Karpas-422 (cell line): ENCODE measurements at regions not wholly inside any gene's neighbourhood (a gene's known extent, or its start where the extent isn't known, plus 50 kb on each side); places are given as distances from the start of the nearest gene placed in this dataset.

Experiments
- DNase-seq: peaks from one replicate; pipeline ENCODE4 v3.0.0-alpha.2; 2015
- H2AFZ ChIP-seq: fragments of 200-600 bp; sonication (generic); 2 replicates; pipeline ENCODE4 v1.6.1; 2014; ENCODE audit warnings: antibody characterized with exemption, low read length, mixed read lengths
- H3K27ac ChIP-seq: fragments of 200-600 bp; sonication (generic); 2 replicates; pipeline ENCODE4 v1.5.1; 2014; ENCODE audit warnings: mild to moderate bottlenecking, low read length, moderate library complexity
- H3K27me3 ChIP-seq: fragments of 200-600 bp; sonication (generic); 2 replicates; pipeline ENCODE4 v1.6.1; 2014; ENCODE audit warnings: low read length, mixed read lengths
- H3K36me3 ChIP-seq: fragments of 200-600 bp; sonication (generic); 2 replicates; pipeline ENCODE4 v1.6.1; 2014; ENCODE audit warnings: low read length, mixed read lengths; ENCODE audit not compliant: insufficient read depth
- H3K4me1 ChIP-seq: fragments of 200-600 bp; sonication (generic); 2 replicates; pipeline ENCODE4 v1.6.1; 2014; ENCODE audit warnings: mild to moderate bottlenecking, low read length, mixed read lengths
- H3K4me2 ChIP-seq: fragments of 200-600 bp; sonication (generic); 2 replicates; pipeline ENCODE4 v1.6.1; 2014; ENCODE audit warnings: low read length, low read depth, mild to moderate bottlenecking; ENCODE audit not compliant: poor library complexity, severe bottlenecking
- H3K4me3 ChIP-seq: fragments of 200-600 bp; sonication (generic); 2 replicates; pipeline ENCODE4 v1.5.1; 2014; ENCODE audit warnings: mild to moderate bottlenecking, antibody characterized with exemption, low read length, mixed read lengths
- H3K79me2 ChIP-seq: fragments of 200-600 bp; sonication (generic); 2 replicates; pipeline ENCODE4 v1.6.1; 2014; ENCODE audit warnings: mild to moderate bottlenecking, low read length, mixed read lengths
- H3K9ac ChIP-seq: fragments of 200-600 bp; sonication (generic); 2 replicates; pipeline ENCODE4 v1.6.0; 2014; ENCODE audit warnings: low read length
- H3K9me2 ChIP-seq: fragments of 200-600 bp; sonication (generic), shearing (Covaris generic); replicated peaks from 2 replicates; pipeline ENCODE4 v1.6.0; 2014; ENCODE audit warnings: mild to moderate bottlenecking, low read length, moderate library complexity; ENCODE audit not compliant: insufficient read depth
- H3K9me3 ChIP-seq: fragments of 300-700, 200-600 bp; sonication (generic); 2 replicates; pipeline ENCODE4 v1.6.1; 2014; ENCODE audit warnings: low read length, mixed read lengths
- H4K20me1 ChIP-seq: fragments of 200-600 bp; sonication (generic); 2 replicates; pipeline ENCODE4 v1.6.1; 2014; ENCODE audit warnings: mild to moderate bottlenecking, antibody characterized with exemption, low read length, low read depth; ENCODE audit not compliant: insufficient read depth

GRCh38 chr11:32028201-32028600 lies 62.7 kb upstream of the RCN1 start:
- no peaks in the 10 kb centered on the region for H3K79me2 ChIP-seq
- H3K27ac ChIP-seq: no peak overlapping the region
- H3K27me3 ChIP-seq: no peaks in the 10 kb centered on the region
- H3K9ac ChIP-seq: no peak overlapping the region
- no peak overlapping the region for H2AFZ ChIP-seq
- no peaks in the 10 kb centered on the region for H3K4me1 ChIP-seq
- H3K9me2 ChIP-seq: no peaks in the 10 kb centered on the region
- DNase-seq: no peak
- no peaks in the 10 kb centered on the region for H4K20me1 ChIP-seq
- no peaks in the 10 kb centered on the region for H3K9me3 ChIP-seq
- no peak overlapping the region for H3K4me2 ChIP-seq
- H3K36me3 ChIP-seq: no peaks in the 10 kb centered on the region
- H3K4me3 ChIP-seq: no peak overlapping the region

DNA sequence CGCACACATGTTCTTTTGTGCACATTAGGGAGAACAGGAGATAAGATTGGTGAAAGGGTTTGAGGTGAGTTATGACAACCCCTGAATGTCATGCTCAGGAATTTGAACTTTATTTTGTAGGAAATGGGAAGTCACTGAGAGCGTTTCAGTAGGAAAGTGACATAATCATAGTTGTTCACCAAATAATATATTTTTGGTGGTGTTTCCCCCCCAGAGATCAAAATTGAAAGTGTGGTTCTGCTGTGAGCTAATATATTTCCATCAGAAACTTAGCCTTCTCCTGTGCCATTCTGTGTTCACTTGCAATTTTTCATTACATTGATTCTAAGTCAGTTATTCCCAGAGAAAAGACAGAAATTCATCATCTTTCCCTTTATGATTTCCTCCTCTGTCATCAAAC lies 64.1 kb upstream of the RCN1 start:
- Histone ChIP-seq H3K9ac (no peak overlapping the region), H3K4me3 (no peak overlapping the region), H4K20me1 (no peaks in the 10 kb centered on the region), H3K4me1 (no peaks in the 10 kb centered on the region), H3K79me2 (no peaks in the 10 kb centered on the region), H3K36me3 (no peaks in the 10 kb centered on the region), H2AFZ (no peak overlapping the region), H3K4me2 (no peak overlapping the region), H3K27me3 (no peaks in the 10 kb centered on the region), H3K9me3 (no peaks in the 10 kb centered on the region), H3K27ac (no peak overlapping the region), H3K9me2 (no peaks in the 10 kb centered on the region)
- no peak for DNase-seq

DNA sequence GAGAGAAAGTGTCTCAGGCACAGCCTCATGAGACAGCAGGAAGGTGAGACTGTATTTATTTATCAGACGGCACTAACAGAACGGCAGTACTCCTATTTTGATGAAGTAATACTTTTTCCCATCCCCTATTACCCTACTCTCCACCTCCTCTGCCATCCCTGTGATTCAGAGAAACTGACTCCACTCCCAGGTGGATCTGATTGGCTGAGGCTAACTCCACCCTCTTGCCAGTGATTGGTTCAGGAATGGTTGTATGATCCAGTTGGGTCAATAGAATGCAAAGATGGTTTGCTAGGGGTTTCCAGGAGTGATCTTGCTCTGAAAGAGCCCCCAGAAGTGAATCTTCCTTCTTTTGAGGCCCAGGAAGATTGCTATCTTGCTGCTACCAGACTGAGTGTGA lies 65.9 kb upstream of the RCN1 start:
- no peaks in the 10 kb centered on the region for H3K9me3 ChIP-seq
- H3K4me3 ChIP-seq: no peak overlapping the region
- H3K79me2 ChIP-seq: no peaks in the 10 kb centered on the region
- no peak for DNase-seq
- H3K9me2 ChIP-seq: no peaks in the 10 kb centered on the region
- no peaks in the 10 kb centered on the region for H3K4me1 ChIP-seq
- no peak overlapping the region for H3K4me2 ChIP-seq
- H3K36me3 ChIP-seq: no peaks in the 10 kb centered on the region
- no peak overlapping the region for H3K27ac ChIP-seq
- H2AFZ ChIP-seq: no peak overlapping the region
- H3K9ac ChIP-seq: no peak overlapping the region
- H3K27me3 ChIP-seq: no peaks in the 10 kb centered on the region
- H4K20me1 ChIP-seq: no peaks in the 10 kb centered on the region

DNA sequence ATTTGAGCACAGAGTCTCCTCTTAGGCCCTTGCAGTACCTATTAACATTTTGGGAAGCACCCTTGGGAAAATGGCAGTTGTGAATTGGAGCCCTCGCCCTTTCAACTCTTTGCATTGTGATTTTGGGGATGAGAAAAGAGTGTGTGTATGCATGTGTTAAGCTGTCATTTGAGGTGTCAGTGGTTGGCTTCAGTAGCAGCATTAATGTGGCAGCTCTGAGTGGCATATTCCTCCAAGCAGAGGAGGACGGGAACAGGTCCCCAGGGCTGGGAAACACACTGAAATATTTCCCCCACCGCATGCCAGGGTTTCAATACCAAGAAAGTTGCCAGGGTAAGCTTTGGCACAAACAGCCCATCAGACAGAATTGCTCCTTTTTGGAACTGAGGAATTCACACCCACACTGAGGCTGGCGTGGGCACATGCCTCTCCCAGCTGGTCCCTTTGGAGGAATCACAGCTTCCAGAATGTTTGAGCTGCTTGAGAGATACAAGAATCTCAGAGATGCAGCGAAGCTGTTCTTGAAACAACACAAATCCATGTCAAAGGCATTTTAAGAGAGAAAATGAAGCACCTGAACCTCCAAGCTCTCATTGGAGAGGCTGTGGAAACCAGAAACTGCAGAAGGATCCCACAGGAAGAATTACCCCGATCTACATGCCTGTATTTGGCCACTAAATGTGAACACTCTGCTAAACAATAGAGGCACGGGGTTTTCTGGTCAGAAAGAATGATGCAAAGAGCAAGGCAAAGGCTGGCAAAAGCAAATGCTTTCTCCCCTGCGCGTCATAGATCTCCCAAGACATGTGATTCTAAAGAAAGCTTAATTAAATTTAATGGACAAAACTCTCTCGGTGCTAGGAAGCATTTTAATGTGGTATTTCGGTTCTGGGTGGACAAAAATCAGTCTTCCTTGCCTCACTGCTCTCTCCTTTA lies 67.2 kb upstream of the RCN1 start:
- H3K79me2 ChIP-seq: no peaks in the 10 kb centered on the region
- H3K4me3 ChIP-seq: no peak overlapping the region
- no peaks in the 10 kb centered on the region for H3K27me3 ChIP-seq
- no peak overlapping the region for H3K27ac ChIP-seq
- no peak overlapping the region for H3K9ac ChIP-seq
- H4K20me1 ChIP-seq: no peaks in the 10 kb centered on the region
- H3K9me2 ChIP-seq: no peaks in the 10 kb centered on the region
- no peaks in the 10 kb centered on the region for H3K9me3 ChIP-seq
- no peak overlapping the region for H3K4me2 ChIP-seq
- no peak overlapping the region for H2AFZ ChIP-seq
- H3K36me3 ChIP-seq: no peaks in the 10 kb centered on the region
- no peak for DNase-seq
- H3K4me1 ChIP-seq: no peaks in the 10 kb centered on the region

DNA sequence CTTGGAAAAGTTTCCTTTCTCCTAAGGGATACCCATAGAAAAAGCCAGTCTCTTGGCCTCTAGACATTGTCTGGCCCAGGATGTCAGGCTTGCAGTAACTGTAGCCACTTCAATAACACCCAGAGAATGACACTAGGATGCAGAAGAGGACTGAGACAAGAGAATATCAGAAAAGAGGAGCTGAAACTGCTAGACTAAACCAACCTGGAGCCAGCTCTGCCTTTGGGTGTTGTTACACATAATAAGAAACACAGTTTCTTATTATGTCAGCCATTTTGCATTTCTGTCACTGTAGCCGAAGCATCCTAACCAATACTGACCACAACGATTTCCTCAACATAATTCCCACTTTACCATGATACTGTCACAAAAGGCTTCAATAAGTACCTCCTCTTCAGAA lies 72.2 kb upstream of the RCN1 start:
- DNase-seq: no peak
- Histone ChIP-seq H3K4me2 (no peak overlapping the region), H2AFZ (no peak overlapping the region), H3K36me3 (no peaks in the 10 kb centered on the region), H3K4me3 (no peak overlapping the region), H3K9ac (no peak overlapping the region), H3K27ac (no peak overlapping the region), H4K20me1 (no peaks in the 10 kb centered on the region), H3K9me3 (no peaks in the 10 kb centered on the region), H3K27me3 (no peaks in the 10 kb centered on the region), H3K4me1 (no peaks in the 10 kb centered on the region), H3K79me2 (no peaks in the 10 kb centered on the region), H3K9me2 (no peaks in the 10 kb centered on the region)

- no peaks in the 10 kb centered on the region for H3K9me3 ChIP-seq
- H3K9me2 ChIP-seq: no peaks in the 10 kb centered on the region
- no peak overlapping the region for H3K4me3 ChIP-seq
- H4K20me1 ChIP-seq: no peaks in the 10 kb centered on the region
- no peak overlapping the region for H3K27ac ChIP-seq
- H3K4me1 ChIP-seq: peaks cover 5% of the 10 kb centered on the region; the same call in 1 of the 2 replicates
- H3K9ac ChIP-seq: no peak overlapping the region
- H2AFZ ChIP-seq: no peak overlapping the region
- DNase-seq: no peak
- no peak overlapping the region for H3K4me2 ChIP-seq
- no peaks in the 10 kb centered on the region for H3K36me3 ChIP-seq
- H3K79me2 ChIP-seq: no peaks in the 10 kb centered on the region
- no peaks in the 10 kb centered on the region for H3K27me3 ChIP-seq
Measured at GRCh38 chr11:32016111-32016510, 74.8 kb upstream of the RCN1 start.

GRCh38 chr11:32015427-32015826 lies 75.4 kb upstream of the RCN1 start:
- Histone ChIP-seq H4K20me1 (no peaks in the 10 kb centered on the region), H3K9ac (no peak overlapping the region), H3K79me2 (no peaks in the 10 kb centered on the region), H3K27me3 (no peaks in the 10 kb centered on the region), H3K36me3 (no peaks in the 10 kb centered on the region), H3K27ac (no peak overlapping the region), H3K4me3 (no peak overlapping the region), H3K4me2 (no peak overlapping the region), H2AFZ (no peak overlapping the region), H3K9me3 (no peaks in the 10 kb centered on the region), H3K4me1 (peaks cover 5% of the 10 kb centered on the region; the same call in 1 of the 2 replicates), H3K9me2 (no peaks in the 10 kb centered on the region)
- DNase-seq: no peak

- Histone ChIP-seq H3K9me2 (no peaks in the 10 kb centered on the region), H4K20me1 (no peaks in the 10 kb centered on the region), H3K4me1 (peaks cover 5% of the 10 kb centered on the region; the same call in 1 of the 2 replicates), H3K9ac (no peak overlapping the region), H3K4me2 (no peak overlapping the region), H3K36me3 (no peaks in the 10 kb centered on the region), H3K79me2 (no peaks in the 10 kb centered on the region), H3K27ac (no peak overlapping the region), H3K9me3 (no peaks in the 10 kb centered on the region), H2AFZ (no peak overlapping the region), H3K4me3 (no peak overlapping the region), H3K27me3 (no peaks in the 10 kb centered on the region)
- no peak for DNase-seq
Measured at GRCh38 chr11:32013603-32014002, 77.3 kb upstream of the RCN1 start.
